Neuronal stem cell (in vitro differentiated cells): ENCODE measurements at regions not wholly inside any gene's neighbourhood (a gene's known extent, or its start where the extent isn't known, plus 50 kb on each side); places are given as distances from the start of the nearest gene placed in this dataset.

ENCODE experiments used
- DNase-seq: peaks from one replicate; pipeline ENCODE4 v3.0.0-alpha.2; 2013; ENCODE audit warnings: low spot score
- H2AFZ ChIP-seq: one replicate; pipeline ENCODE4 v1.6.1; 2013; ENCODE audit warnings: mild to moderate bottlenecking, low read length, inconsistent platforms
- H2AK5ac ChIP-seq: 2 replicates; pipeline ENCODE4 v1.6.1; 2013; ENCODE audit warnings: low read depth, mild to moderate bottlenecking, inconsistent platforms, low read length, moderate library complexity, mixed read lengths
- H2BK120ac ChIP-seq: 2 replicates; pipeline ENCODE4 v1.6.1; 2013; ENCODE audit warnings: low read depth, mild to moderate bottlenecking, inconsistent platforms, low read length, moderate library complexity, mixed read lengths
- H2BK12ac ChIP-seq: one replicate; pipeline ENCODE4 v1.6.1; 2013; ENCODE audit warnings: low read length, inconsistent platforms
- H2BK15ac ChIP-seq: 2 replicates; pipeline ENCODE4 v1.6.1; 2013; ENCODE audit warnings: mild to moderate bottlenecking, low read length, inconsistent platforms, mixed read lengths
- H2BK5ac ChIP-seq: one replicate; pipeline ENCODE4 v1.6.1; 2013; ENCODE audit warnings: inconsistent platforms, mild to moderate bottlenecking, low read length, moderate library complexity
- H3K14ac ChIP-seq: one replicate; pipeline ENCODE4 v1.6.1; 2013; ENCODE audit warnings: low read length, inconsistent platforms
- H3K18ac ChIP-seq: 2 replicates; pipeline ENCODE4 v1.6.1; 2013; ENCODE audit warnings: low read length, inconsistent platforms
- H3K23ac ChIP-seq: 2 replicates; pipeline ENCODE4 v1.6.1; 2013; ENCODE audit warnings: low read depth, mild to moderate bottlenecking, mixed read lengths, low read length, inconsistent platforms; ENCODE audit not compliant: poor library complexity
- H3K27ac ChIP-seq: replicated peaks from 3 replicates; pipeline ENCODE4 v1.5.1; 2013; ENCODE audit warnings: low read length, inconsistent platforms
- H3K27me3 ChIP-seq, 3 experiments: 2 replicates each; pipeline ENCODE4 v1.6.1; 2013; ENCODE audit warnings: low read length in 3 of 3, mild to moderate bottlenecking in 2 of 3, inconsistent platforms in 1 of 3, low read depth in 1 of 3, mixed read lengths in 1 of 3, moderate library complexity in 1 of 3; ENCODE audit not compliant: control insufficient read depth in 3 of 3, insufficient read depth in 3 of 3
- H3K36me3 ChIP-seq, 2 donors: replicated peaks in 1 of 2; 2 replicates each; pipeline ENCODE4 v1.6.1; 2013; ENCODE audit warnings: low read length in 2 of 2; ENCODE audit not compliant: control insufficient read depth in 2 of 2, insufficient read depth in 2 of 2
- H3K4ac ChIP-seq: 2 replicates; pipeline ENCODE4 v1.6.1; 2013; ENCODE audit warnings: inconsistent platforms, mild to moderate bottlenecking, low read length, moderate library complexity
- H3K4me1 ChIP-seq, 2 donors: 1 replicate in 1 of 2; 2 replicates in 1 of 2; pipeline ENCODE4 v1.6.1; 2013; ENCODE audit warnings: low read length in 2 of 2, low read depth in 1 of 2; ENCODE audit not compliant: control insufficient read depth in 2 of 2, insufficient read depth in 1 of 2
- H3K4me2 ChIP-seq: one replicate; pipeline ENCODE4 v1.6.1; 2013; ENCODE audit warnings: mild to moderate bottlenecking, low read length, inconsistent platforms; ENCODE audit not compliant: insufficient read depth, poor library complexity, severe bottlenecking
- H3K4me3 ChIP-seq, 2 donors: 2 replicates each; pipeline ENCODE4 v1.5.1; 2013; ENCODE audit warnings: low read length in 2 of 2, mild to moderate bottlenecking in 2 of 2, inconsistent platforms in 1 of 2, moderate library complexity in 1 of 2
- H3K79me1 ChIP-seq: one replicate; pipeline ENCODE4 v1.6.1; 2013; ENCODE audit warnings: low read depth, mild to moderate bottlenecking, inconsistent platforms, low read length, moderate library complexity
- H3K9ac ChIP-seq: one replicate; pipeline ENCODE4 v1.6.1; 2013; ENCODE audit warnings: mild to moderate bottlenecking, low read depth, low read length, inconsistent platforms; ENCODE audit not compliant: poor library complexity
- H3K9me3 ChIP-seq, 2 donors: replicated peaks in 1 of 2; 2 replicates each; pipeline versions ENCODE3 to v1.6.1; 2013; ENCODE audit warnings: low read length in 2 of 2, mild to moderate bottlenecking in 2 of 2, inconsistent platforms in 1 of 2, low read depth in 1 of 2, mixed read lengths in 1 of 2, moderate library complexity in 1 of 2; ENCODE audit not compliant: control insufficient read depth in 2 of 2, insufficient read depth in 1 of 2
- H4K8ac ChIP-seq: one replicate; pipeline ENCODE4 v1.6.1; 2013; ENCODE audit warnings: low read depth, mild to moderate bottlenecking, inconsistent platforms, low read length, moderate library complexity
- H4K91ac ChIP-seq: one replicate; pipeline ENCODE4 v1.6.1; 2013; ENCODE audit warnings: low read length, low read depth, mild to moderate bottlenecking, inconsistent platforms; ENCODE audit not compliant: poor library complexity
- WGBS, 2 donors: extraction: QIAGEN DNeasy Blood & Tissue Kit; methylation state at CpG; one replicate each; pipeline ENCODE4 v1.1.7; 2013; ENCODE audit warnings: missing lambda C conversion rate in 2 of 2, mixed read lengths in 1 of 2; ENCODE audit not compliant: insufficient read length in 2 of 2, insufficient replicate concordance in 1 of 2; ENCODE audit errors: extremely low coverage in 2 of 2; 5-methylcytosine and 5-hydroxymethylcytosine counted together

DNA sequence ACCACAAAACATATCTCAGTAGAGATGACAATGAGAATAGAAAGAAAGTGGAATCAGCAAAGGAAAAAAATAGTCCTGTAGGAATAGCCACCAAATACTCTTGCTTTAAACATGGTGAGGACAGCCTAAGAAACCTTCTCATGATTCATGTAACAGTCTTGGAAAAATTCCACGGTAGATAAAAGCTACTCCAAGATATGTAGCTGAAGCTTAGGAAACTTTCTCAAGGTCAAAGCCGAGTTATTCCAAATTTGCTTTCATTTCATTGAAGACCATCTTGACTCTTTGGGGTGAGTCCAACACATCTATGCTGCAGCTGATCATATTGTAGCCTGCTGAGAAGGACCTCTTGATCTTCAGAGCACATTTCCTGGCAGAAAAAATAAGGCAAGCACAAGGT lies 157.6 kb downstream of the PAH start:
- no peak overlapping the region for H2AFZ ChIP-seq
- no peak overlapping the region for H2BK5ac ChIP-seq
- no peak overlapping the region for H3K4me2 ChIP-seq
- H3K18ac ChIP-seq: no peak overlapping the region
- no peak overlapping the region for H2BK12ac ChIP-seq
- no peaks in the 10 kb centered on the region for H3K79me1 ChIP-seq
- WGBS, 2 donors: no CpG with 5 or more reads among the region's 2 CpGs
- H3K27me3 ChIP-seq: no peaks in the 10 kb centered on the region
- H3K9ac ChIP-seq: no peak overlapping the region
- H2BK120ac ChIP-seq: no peak overlapping the region
- no peak overlapping the region for H4K91ac ChIP-seq
- H3K4ac ChIP-seq: no peak overlapping the region
- no peak for DNase-seq
- H3K4me1 ChIP-seq: peaks cover 0 to 6% of the 10 kb centered on the region in 2 donors
- H4K8ac ChIP-seq: no peak overlapping the region
- no peaks in the 10 kb centered on the region for H3K9me3 ChIP-seq
- no peak overlapping the region for H2BK15ac ChIP-seq
- H3K23ac ChIP-seq: no peak overlapping the region
- no peaks in the 10 kb centered on the region for H3K36me3 ChIP-seq
- no peak overlapping the region for H3K14ac ChIP-seq
- H3K27ac ChIP-seq: no peak overlapping the region
- H3K4me3 ChIP-seq: no peak overlapping the region
- H2AK5ac ChIP-seq: no peak overlapping the region

DNA sequence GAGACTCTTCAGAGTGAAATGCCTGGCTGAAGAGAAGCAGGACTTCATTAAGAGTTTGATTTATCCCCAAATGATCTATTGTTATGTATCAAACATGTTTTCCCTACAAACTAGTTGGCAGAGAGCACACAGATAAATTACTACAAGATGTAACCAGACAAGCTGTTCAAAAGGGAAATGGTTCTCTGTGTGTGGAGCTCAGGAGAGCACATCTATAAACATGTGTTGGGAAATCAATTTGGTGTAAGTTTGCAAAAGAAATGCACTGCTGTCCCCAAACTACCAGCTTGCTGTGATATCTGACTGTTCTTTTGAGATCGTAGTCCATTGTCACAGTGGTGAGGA lies 159.2 kb downstream of the PAH start:
- no peak overlapping the region for H3K9ac ChIP-seq
- no peak overlapping the region for H3K18ac ChIP-seq
- no peak overlapping the region for H2BK5ac ChIP-seq
- no peaks in the 10 kb centered on the region for H3K36me3 ChIP-seq
- no peaks in the 10 kb centered on the region for H3K27me3 ChIP-seq
- H4K91ac ChIP-seq: no peak overlapping the region
- H2AK5ac ChIP-seq: no peak overlapping the region
- H2BK120ac ChIP-seq: no peak overlapping the region
- no peak overlapping the region for H2AFZ ChIP-seq
- H3K4me3 ChIP-seq: no peak overlapping the region
- no peak overlapping the region for H2BK12ac ChIP-seq
- DNase-seq: no peak
- peaks cover 0 to 6% of the 10 kb centered on the region in 2 donors for H3K4me1 ChIP-seq
- no peak overlapping the region for H3K23ac ChIP-seq
- no peaks in the 10 kb centered on the region for H3K79me1 ChIP-seq
- H3K14ac ChIP-seq: no peak overlapping the region
- H3K4ac ChIP-seq: no peak overlapping the region
- H3K27ac ChIP-seq: no peak overlapping the region
- H3K4me2 ChIP-seq: no peak overlapping the region
- H3K9me3 ChIP-seq: no peaks in the 10 kb centered on the region
- no peak overlapping the region for H4K8ac ChIP-seq
- no CpG with 5 or more reads among the region's 1 CpG for WGBS, 2 donors
- no peak overlapping the region for H2BK15ac ChIP-seq

DNA sequence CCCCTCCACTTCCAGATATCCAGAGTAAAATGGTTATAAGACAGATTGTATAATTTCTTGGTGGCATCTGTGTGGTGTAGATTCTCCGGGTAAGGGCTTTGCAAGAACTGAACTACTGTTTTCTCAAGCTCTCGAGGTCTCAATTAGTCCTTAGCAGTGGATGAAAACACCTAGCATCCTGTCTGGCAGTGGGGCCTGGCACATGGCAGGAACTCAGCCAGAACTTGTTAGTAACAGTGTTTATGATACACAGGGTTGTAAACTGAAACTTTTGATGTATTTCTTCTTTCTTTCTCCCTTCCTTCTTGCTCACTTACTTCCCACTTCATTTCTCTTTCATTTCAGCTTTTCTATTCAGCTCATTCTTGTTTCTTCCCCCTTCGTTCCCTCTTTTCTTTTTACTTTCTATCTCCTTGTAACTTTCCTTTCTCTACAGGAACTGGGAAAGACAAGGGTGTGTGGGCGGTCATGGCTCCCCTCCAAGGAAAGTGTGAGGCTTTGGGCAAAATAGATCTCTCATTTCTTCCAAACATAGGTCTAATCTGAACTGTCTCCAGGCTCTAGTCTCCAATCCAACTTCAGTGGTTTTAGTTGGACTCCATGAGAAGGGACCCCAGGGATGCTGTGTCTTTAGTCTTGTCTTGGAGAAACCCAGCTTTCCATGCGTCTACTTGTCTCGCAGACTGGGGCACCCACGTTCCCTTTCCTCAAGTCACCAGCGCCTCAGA lies 159.7 kb downstream of the PAH start:
- WGBS, 2 donors: no CpG with 5 or more reads among the region's 8 CpGs
- H3K4me3 ChIP-seq: no peak overlapping the region

DNA sequence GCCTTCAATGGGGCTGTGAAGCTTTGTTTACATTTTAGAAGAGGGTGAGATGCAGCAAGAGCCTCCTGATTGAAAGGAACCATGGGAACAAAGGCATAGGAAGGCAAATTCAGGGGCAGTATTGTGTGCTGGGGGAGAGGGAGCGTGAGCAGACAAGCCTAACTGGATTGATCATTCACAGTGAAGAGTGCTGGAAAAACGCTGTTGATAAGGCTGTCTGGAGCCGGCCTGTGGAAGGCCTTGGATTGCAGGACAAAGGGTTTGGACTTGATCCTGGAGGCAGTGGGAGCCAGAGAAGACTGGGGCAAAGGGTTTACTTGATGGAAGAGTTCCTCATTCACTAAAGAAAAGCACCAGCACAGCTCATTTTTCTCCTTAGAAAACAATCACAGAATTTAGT lies 160.5 kb downstream of the PAH start:
- no peak overlapping the region for H3K23ac ChIP-seq
- no peak overlapping the region for H2BK12ac ChIP-seq
- WGBS, 2 donors: no CpG with 5 or more reads among the region's 3 CpGs

More for the DNA sequence above, 159.7 kb downstream of the PAH start:
- no peak overlapping the region for H3K14ac ChIP-seq
- no peak overlapping the region for H2BK15ac ChIP-seq
- no peak overlapping the region for H2BK12ac ChIP-seq
- H4K8ac ChIP-seq: no peak overlapping the region
- H3K4me2 ChIP-seq: no peak overlapping the region
- no peaks in the 10 kb centered on the region for H3K9me3 ChIP-seq
- no peaks in the 10 kb centered on the region for H3K27me3 ChIP-seq
- no peak for DNase-seq
- H3K23ac ChIP-seq: no peak overlapping the region
- H3K18ac ChIP-seq: no peak overlapping the region
- H3K4ac ChIP-seq: no peak overlapping the region
- no peak overlapping the region for H2AFZ ChIP-seq
- no peaks in the 10 kb centered on the region for H3K79me1 ChIP-seq
- no peak overlapping the region for H2BK120ac ChIP-seq
- H3K4me1 ChIP-seq: peaks cover 0 to 4% of the 10 kb centered on the region in 2 donors
- no peak overlapping the region for H3K27ac ChIP-seq
- H4K91ac ChIP-seq: no peak overlapping the region
- no peak overlapping the region for H3K9ac ChIP-seq
- H2AK5ac ChIP-seq: no peak overlapping the region
- no peaks in the 10 kb centered on the region for H3K36me3 ChIP-seq
- no peak overlapping the region for H2BK5ac ChIP-seq

More for the DNA sequence above, 160.5 kb downstream of the PAH start:
- Histone ChIP-seq H4K8ac (no peak overlapping the region), H3K14ac (no peak overlapping the region), H3K27ac (no peak overlapping the region), H3K79me1 (no peaks in the 10 kb centered on the region), H2AFZ (no peak overlapping the region), H3K4me1 (peaks cover 0 to 4% of the 10 kb centered on the region in 2 donors), H2BK15ac (no peak overlapping the region), H4K91ac (no peak overlapping the region), H2AK5ac (no peak overlapping the region), H3K18ac (no peak overlapping the region), H3K4me3 (no peak overlapping the region), H3K4ac (no peak overlapping the region), H3K4me2 (no peak overlapping the region), H3K9me3 (no peaks in the 10 kb centered on the region), H2BK5ac (no peak overlapping the region), H3K27me3 (no peaks in the 10 kb centered on the region), H3K9ac (no peak overlapping the region), H3K36me3 (no peaks in the 10 kb centered on the region), H2BK120ac (no peak overlapping the region)
- no peak for DNase-seq
